NCI-H524 (cell line): ENCODE measurements at regions not wholly inside any gene's neighbourhood (a gene's known extent, or its start where the extent isn't known, plus 50 kb on each side); places are given as distances from the start of the nearest gene placed in this dataset.
A peak's percentile ranks its signal among the peaks of the same experiment; 100 is the strongest.

Experiments
- DNase-seq, 2 experiments: peaks; one replicate each; lab custom pipeline; 2025; lab: John Stamatoyannopoulos, UW

- DNase-seq, result no peak
Observed at GRCh38 chr5:74231697-74232096, 408.8 kb downstream of the ENC1 start.

- no peak for DNase-seq
Observed at GRCh38 chr5:74226716-74227485, 413.6 kb downstream of the ENC1 start.

DNA sequence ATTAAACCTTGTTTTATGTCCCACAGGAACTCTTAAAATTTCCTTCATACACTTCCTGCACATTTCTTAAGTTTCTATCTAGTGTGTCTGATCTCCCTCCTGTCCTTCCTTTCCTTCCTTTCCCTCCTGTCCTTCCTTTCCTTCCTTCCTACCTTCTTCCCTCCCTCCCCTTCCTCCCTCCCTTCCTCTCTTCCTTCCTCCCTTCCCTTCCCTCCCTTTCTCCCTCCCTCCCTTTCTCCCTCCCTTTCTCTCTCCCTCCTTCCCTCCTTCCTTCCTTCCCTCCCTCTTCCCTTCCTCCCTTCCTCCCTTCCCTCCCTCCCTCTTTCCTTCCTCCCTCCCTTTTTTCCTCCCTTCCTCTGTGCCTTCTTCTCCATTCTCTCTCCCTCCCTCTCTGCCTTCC lies 414.9 kb downstream of the ENC1 start:
- no peak for DNase-seq

DNA sequence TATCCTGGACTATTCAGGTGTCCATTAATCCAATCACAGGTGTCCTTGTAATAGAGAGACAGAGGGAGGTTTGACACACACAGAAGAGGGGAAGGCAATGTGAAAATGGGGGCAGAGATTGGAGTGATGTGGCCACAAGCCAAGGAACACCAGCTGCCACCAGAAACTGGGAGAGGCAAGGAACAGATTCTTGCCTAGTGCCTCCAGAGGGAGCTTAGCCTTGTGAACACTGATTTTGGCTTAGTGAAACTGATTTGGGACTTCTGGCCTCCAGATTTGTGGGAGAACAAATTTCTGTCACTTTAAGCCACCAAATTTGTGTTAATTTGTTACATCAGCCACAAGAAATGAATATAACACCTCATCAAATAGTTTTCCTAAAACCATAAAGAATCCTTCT lies 416.2 kb downstream of the ENC1 start:
- no peak for DNase-seq

DNA sequence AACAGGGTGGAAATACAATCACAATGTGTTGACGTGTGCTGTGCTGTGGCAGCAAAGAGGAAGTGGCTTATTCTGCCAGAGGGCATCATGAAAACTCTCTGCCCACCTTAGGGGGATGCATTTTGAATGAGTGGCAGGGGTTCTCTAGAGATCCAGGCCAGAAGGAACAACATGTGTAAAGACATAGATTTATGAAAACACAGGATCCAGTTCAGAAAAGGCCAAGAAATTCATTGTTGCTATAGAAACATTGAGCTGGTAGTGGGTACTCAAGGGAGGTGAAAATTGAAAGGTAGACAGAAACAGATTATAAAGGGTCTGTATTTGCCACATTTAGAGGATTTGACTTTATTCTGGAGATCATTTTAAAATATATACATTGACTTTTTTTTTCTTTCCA lies 417.7 kb downstream of the ENC1 start:
- no peak for DNase-seq

DNA sequence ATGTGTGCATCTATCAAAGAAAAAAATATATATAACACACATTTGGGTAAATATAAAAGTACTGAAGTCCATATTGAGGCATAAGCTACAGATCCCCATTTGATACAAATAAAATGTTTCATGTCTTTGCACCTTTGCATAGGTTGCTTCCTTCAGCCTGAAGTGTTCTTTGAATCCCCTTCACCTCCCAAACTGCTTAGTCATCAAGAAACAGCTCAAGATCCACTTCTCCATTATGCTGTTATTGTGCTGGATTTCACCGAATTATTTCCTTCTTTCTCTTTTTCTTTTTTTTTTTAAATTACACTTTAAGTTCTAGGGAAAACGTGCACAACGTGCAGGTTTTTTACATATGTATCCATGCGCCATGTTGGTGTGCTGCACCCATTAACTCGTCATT lies 419.1 kb downstream of the ENC1 start:
- no peak for DNase-seq

GRCh38 chr5:74216012-74216411 lies 424.5 kb downstream of the ENC1 start:
- no peak for DNase-seq

DNA sequence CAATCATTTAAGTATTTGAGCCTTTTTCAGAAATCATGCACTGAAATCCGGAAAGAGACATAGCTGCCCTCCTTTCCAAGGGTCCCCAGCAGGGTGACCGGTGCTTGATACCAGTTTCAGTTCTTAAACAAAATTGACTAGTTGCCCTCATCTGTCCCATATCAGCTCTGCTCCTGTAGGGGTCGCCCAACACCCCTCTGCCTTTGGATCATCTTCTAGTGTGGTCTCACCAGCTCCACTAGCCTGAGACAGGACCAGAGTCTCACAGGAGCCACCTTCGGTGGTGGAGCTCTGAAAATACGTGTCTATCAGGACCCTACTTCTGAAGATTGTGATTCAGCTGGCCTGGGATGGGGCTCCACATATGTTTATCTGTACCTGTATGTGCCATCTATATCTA lies 428.2 kb downstream of the ENC1 start:
- DNase-seq, result peak in 1 of 2 experiments; percentile 16

DNA sequence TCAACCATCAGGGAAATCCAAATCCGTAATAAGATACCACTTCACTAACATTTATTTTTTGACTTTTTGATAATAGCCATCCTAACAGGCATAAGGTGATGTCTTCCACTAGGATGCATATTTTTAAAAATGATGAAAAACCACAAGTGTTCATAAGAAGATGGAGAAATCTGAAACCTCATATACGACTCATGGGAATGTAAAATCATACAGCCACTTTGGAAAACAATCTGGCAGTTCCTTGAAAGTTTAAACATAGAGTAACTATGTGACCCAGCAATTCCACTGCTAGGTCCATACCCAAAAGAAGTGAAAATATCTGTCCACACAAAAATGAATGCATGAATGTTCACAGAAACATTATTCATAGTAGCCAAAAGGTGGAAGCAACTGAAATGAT lies 431.0 kb downstream of the ENC1 start:
- no peak for DNase-seq

DNA sequence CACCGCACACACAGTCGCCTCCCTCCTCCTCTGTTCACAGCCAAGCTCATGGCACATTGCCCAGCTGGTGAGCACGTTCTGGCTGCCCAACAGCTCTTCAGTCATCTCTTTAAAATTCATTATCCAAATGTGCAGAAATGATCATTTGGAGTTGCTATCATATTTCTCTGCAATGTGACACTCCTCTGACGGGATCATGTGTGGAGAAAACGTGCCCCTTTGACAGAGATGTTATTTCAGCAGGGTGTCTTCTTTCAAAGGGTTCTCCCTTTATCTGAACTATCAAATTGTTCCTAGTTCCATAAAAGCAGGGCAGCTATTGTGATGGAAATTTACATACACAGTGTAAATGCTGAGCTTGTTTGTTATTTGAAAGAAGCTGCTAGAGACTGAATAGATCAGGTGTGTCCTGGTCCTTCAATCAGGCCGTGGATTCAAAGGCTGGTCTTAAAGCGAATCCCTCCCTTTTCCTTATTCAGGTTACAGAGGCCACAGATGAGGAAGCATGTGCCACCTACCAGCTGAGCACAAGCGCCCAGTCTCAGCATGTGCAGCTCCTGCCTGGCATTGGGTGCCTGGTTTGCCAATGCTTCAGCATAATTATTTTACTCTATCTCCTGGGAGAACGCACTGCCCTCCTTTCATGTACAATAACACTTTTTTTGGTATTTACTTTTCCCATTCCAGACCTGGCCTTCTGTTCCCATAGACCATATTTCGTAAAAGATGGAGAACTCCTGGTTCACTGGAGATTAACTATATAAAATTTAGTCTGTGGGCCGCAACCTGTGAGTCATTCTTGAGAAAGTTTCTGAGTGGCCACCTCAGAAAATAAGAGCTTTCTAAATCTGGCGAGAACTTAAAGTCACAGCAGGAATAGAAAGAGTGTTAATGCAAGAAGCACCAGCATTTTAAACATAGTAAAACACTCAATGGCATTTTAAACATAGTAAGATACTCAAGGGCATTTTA lies 433.7 kb downstream of the ENC1 start:
- DNase-seq, result peak; percentile 61 to 91

GRCh38 chr5:74205767-74206578 lies 434.6 kb downstream of the ENC1 start:
- DNase-seq, result peak in 1 of 2 experiments; percentile 28

DNA sequence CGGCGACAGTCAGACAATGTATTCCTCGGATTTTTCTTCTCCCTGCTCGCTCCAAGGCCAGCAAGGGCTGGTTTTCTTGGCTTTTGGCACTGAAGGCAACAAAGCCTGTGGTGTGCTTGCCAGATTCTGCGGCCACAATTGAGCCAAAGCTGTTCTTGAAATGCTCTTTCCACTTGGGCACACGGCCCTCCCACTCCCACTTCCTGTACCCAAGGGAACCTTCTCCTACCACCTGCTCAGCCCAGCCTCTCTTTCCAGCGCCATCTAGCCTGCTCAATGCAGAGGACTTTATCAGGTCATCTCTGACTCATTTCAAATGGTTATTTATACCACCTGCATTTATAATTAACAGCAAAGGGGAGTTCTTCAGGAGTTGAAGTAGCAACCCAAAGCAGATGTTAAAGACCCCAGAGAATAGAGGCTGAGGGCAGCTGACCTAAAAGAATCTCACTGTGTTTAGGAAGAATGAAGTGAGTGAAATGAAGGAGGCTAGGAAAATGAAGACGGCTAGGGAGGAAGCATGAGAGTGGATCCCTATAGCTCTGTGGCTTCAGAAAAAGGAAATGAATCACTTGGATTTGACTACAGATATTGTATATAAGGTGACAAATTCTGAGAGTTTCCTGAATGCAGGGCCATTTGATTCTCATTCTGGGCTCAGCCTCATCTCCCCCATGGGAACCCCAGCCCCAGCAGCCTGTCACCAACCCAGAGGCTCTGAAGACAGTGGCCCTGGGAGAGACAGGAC lies 439.0 kb downstream of the ENC1 start:
- no peak for DNase-seq

DNA sequence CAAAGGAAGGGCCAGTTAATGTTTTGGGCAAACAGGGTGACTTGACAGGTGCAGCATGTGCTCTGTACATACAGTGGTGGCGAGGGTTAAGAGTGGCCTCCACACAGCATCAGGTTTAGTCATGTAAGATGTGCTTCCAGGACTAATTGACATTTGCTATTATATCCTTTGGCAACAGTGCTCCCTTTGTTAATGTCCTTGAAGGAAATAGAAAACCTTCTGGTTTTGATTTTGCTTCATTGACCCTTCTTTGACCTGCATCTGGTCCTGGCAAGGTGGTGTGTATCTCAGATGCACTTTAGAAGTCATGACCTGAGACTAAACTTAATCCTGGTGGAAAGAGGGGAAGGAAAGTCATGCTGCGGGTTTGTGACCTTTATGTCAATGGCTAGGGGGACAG lies 440.0 kb downstream of the ENC1 start:
- DNase-seq, result no peak

DNA sequence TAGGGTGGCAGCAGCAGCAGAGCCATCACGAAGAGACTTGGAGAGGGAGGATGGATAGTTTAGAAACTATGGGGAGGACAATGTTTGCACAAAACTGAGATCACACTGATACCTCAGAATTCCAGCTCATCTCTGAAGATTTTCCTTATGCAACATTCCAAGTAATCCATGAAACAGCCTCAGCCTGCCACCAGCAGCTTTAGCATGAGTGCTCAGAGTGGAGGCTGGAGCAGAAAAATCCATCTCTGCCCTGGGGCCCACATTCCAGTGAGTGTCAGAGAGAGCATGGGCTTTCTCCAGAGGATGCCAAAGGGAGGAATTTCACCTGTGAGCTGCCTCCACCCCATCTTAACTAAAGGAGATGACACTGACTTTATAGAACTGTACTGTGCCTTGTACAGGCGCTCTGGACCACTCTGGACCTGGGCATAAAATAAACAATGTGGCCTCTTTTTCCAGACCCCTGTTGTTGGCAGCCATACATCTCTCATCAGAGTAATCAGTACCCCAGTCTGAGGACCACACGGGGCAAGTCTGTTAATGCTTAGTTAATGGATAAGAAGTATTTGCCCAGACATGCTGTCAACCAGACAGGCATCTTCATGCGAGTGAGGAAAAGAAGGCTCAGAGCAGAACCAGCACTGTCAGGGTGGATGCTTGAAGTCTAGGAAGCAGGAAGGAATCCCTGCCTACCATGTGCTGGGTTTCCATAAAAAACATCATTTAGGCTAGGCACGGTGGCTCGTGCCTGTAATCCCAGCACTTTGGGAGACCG lies 440.9 kb downstream of the ENC1 start:
- no peak for DNase-seq

DNA sequence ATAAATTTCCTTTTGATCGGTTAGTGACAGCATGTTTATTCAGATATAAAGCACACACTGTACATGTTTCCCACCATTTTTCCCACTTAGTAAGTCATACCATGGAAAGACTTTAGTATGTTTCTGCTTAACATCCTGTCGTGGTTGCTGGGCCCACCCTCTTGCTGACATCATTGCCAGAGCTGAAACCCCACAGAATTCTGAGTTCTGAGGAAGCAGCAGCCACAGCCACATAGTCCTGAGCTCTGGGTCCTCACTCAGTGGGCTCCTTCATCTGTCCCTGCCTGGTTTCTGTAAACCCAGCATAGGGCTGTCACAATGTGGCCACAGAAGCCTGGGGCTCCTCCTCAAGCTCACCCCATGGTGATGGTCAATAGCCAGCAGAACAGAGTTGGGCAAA lies 441.5 kb downstream of the ENC1 start:
- DNase-seq, result no peak

GRCh38 chr5:74198156-74198555 lies 442.4 kb downstream of the ENC1 start:
- DNase-seq, result no peak

DNA sequence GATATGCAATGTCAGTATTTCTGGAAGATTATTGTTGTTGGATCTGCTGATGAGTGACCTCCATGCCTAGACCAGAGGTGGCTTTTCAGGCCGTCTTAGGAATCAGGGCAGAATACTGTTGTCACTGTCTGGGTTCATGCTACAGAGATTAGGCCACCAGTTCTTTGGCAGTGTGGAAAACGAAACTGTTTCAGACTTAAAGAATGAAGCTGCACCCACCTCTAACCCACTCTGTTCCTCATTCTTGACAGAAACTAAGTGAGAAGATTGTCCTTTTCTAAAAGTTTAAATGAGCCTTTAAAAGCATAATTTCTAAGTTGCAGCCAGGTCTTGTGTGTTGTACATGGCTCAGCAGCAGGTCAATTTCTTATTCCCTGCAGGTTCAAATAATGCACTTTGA lies 444.3 kb downstream of the ENC1 start:
- DNase-seq, result no peak

DNA sequence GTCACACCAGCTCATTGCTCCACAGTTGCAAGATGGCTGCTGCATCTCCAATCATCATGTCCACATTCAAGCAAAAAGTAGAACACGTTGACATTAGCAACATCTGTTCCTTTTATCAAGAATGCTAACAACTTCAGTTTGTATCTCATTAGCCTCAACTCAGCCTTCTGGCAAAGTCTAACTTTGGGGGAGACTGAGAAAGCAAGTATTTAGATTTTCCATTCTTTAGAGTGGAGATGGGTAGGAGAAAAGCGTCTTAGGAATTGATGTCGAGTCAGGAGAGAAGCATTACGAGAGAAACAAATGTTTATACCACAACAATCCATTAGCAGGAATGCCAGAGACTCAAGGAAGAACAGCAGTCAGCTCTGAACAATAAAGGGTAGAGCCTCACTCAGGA lies 446.3 kb downstream of the ENC1 start:
- no peak for DNase-seq

DNA sequence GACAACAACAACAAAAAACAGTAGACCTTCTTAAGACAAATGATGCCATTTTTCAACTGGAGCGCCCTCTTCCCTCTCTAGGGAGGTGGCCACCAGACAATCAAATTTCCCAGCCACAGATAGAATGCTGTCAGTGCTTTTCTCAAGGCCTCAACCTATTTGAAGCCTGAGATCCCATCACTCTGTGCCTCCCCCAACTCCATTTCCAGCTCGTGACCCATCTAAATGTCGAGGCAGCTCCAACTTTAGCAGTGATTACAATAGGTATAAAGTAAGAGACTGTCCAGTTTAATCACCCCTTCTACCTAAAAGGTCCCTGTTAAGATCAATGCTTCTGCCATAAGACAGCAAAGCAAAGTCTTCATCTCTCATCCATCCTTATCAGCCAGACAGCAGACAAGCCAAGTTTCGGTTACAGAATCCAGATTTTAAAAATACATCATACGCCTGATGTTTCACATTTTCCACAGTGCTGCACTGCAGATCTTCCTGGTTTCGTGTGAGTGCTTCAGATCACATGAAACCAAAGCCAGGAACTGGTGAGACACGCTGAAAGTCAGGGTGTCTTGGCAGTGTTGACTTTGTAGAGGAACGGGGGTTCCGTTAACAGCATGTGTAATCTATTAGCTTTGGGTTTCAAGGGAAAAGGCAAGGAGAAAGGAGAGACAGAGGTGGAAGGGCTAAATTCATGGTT lies 447.8 kb downstream of the ENC1 start:
- DNase-seq, result no peak
